Stimulated activated naive CD8-positive, alpha-beta T cell treated with anti-CD3 and anti-CD28 coated beads, Interleukin-15, amount 100 ng/mL, for 72 hours (primary cell): ENCODE measurements at regions not wholly inside any gene's neighbourhood (a gene's known extent, or its start where the extent isn't known, plus 50 kb on each side); places are given as distances from the start of the nearest gene placed in this dataset.

Experiments used
- ATAC-seq: fragments of 150-1000 bp; cut with Tn5 transposase; 2 replicates; pipeline ENCODE4 v1.10.0; 2021; ENCODE audit warnings: mild to moderate bottlenecking, moderate library complexity
- DNase-seq, 2 donors: peaks; one replicate each; pipeline ENCODE4 v3.0.0; 2021 to 2022
- H3K27ac Mint-ChIP-seq, 2 donors: one replicate each; pipeline ENCODE4 v1.8.0; 2022; ENCODE audit warnings: mild to moderate bottlenecking in 2 of 2, mixed read lengths in 2 of 2, moderate library complexity in 2 of 2
- H3K27me3 Mint-ChIP-seq: one replicate; pipeline ENCODE4 v1.8.0; 2022; ENCODE audit warnings: mixed read lengths
- H3K4me1 Mint-ChIP-seq: one replicate; pipeline ENCODE4 v1.8.0; 2022; ENCODE audit warnings: mild to moderate bottlenecking, mixed read lengths
- H3K4me3 Mint-ChIP-seq, 2 donors: one replicate each; pipeline ENCODE4 v1.8.0; 2022; ENCODE audit warnings: mild to moderate bottlenecking in 2 of 2, mixed read lengths in 2 of 2, moderate library complexity in 1 of 2
- H3K9me3 Mint-ChIP-seq, 2 donors: one replicate each; pipeline ENCODE4 v1.8.0; 2022; ENCODE audit warnings: mixed read lengths in 2 of 2

DNA sequence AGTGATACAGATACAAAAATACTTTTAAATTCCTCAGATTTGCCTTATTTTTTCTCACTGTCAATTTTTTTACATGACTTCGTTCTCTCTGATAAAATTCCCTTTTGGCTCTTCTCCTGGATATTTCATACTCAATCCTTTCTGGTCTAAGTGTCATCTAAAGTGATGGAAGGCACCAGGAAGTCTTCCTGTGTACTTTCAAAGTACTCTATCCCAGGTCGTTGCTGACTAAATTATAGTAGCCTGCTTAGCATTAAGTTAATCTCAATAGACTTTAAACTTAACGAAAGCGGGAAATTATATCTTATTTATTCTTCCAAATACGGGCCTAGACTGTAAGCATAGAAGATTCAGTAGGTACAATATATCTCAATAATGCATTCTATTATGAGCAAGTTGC lies 67.8 kb downstream of the CASP12 start:
- ATAC-seq (no peak), DNase-seq (no peak)
- Mint-ChIP-seq H3K9me3 (no peaks in the 10 kb centered on the region), H3K4me1 (no peaks in the 10 kb centered on the region), H3K27me3 (no peaks in the 10 kb centered on the region), H3K27ac (no peak overlapping the region), H3K4me3 (no peak overlapping the region)

DNA sequence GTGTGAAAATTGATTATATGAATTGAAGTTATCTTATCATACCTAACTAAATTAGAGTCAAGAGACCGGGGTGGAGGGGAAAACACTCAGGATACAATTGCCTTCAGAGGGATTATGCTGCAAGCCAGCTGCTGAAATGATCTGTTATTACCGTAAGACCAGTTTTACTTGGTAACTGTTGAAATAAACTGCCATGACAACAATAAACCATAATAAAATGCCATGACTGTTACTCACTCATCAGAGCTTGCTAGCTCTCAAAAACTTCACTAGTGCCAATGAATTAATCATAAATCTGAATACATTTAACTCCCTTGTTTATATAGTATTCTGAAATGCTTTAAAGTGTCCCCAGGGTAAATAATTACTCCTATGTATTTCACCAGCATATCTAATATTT lies 68.2 kb downstream of the CASP12 start:
- no peak overlapping the region for H3K27ac Mint-ChIP-seq
- H3K4me1 Mint-ChIP-seq, result no peaks in the 10 kb centered on the region
- no peaks in the 10 kb centered on the region for H3K9me3 Mint-ChIP-seq
- DNase-seq (no peak), ATAC-seq (no peak)
- no peak overlapping the region for H3K4me3 Mint-ChIP-seq
- no peaks in the 10 kb centered on the region for H3K27me3 Mint-ChIP-seq

DNA sequence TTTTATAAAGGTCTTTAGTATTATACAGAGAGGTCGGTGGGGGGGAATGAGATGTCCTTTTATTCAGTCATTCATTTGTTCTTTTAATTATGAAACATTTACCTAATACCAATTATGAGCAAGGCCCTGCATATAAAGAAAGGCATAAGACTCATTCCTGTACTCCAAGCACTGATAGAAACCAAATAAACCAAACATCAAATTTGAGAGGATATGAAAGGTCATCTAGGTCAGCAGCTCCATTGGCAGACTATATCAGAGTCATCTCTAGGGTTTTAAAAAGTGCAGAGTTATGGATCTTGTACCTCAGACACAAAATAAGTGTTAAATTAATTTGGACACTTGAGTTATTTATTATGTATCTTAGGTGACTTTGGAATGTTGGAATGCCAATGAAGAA lies 71.5 kb downstream of the CASP12 start:
- Mint-ChIP-seq H3K27ac (peak overlapping the region in 1 of 2 donors; percentile 28), H3K9me3 (no peaks in the 10 kb centered on the region), H3K4me1 (no peaks in the 10 kb centered on the region), H3K4me3 (no peak overlapping the region), H3K27me3 (no peaks in the 10 kb centered on the region)
- ATAC-seq, result peak; percentile 53
- DNase-seq, result no peak

DNA sequence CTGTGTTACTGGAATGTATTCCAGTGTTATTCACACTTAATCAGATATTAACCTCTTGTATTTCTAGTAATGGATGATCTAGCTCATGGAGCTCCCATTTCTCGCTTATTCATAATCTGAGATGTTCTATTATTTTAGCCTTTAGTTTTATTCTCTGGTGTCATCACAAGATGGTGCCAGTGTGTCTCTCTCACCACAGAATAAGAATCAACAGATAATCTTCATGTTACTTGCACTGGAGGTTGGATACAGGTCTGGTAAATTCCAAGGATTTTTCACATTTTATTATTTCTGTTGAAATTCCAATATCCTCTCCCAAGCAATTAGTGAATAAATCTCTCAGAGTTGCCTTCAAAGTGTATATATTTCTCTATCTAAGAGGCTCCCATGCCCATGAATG lies 74.6 kb downstream of the CASP12 start:
- H3K4me1 Mint-ChIP-seq, result no peaks in the 10 kb centered on the region
- H3K9me3 Mint-ChIP-seq, result no peaks in the 10 kb centered on the region
- no peak overlapping the region for H3K4me3 Mint-ChIP-seq
- DNase-seq, result no peak
- no peaks in the 10 kb centered on the region for H3K27me3 Mint-ChIP-seq
- H3K27ac Mint-ChIP-seq, result no peak overlapping the region
- no peak for ATAC-seq

DNA sequence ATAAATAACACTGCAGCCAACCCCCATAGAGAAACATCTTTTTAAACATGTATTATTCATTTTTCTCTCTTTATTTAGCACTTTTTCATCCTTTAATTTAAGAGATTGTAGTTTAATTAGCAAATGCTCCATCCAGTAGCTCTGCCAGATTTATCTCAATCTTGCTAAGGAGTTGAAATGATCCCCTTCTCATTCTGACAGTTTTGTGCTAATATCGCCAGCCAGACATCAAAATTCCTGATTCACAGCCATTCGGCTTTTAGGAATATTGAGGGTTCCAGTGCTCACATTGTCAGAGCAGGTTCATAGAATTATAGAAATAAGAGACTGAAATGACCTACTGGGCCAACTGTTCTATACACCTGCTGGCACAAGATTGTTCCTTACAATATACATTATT lies 77.8 kb downstream of the CASP12 start:
- H3K4me1 Mint-ChIP-seq, result no peaks in the 10 kb centered on the region
- no peak overlapping the region for H3K4me3 Mint-ChIP-seq
- no peaks in the 10 kb centered on the region for H3K27me3 Mint-ChIP-seq
- no peak for ATAC-seq
- no peaks in the 10 kb centered on the region for H3K9me3 Mint-ChIP-seq
- no peak for DNase-seq
- H3K27ac Mint-ChIP-seq, result no peak overlapping the region

DNA sequence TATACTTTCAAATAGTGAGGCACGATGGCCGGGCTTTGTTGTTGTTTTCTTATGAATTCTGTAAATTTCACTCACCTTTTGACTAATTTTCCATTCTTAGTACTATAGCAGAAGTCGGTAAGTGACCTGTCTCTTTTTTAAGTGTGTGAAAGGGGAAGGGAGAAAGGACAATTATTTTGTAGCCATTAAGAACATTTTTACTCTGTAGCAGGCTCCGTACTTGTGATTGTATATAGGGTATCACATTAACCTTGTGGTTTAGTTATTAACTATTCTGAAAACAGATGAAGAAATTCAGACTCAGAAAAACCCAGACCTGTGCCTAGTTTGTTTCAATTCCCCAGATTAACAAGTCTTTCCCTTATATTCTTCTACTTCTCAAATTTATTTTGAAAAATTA lies 78.7 kb downstream of the CASP12 start:
- H3K9me3 Mint-ChIP-seq, result no peaks in the 10 kb centered on the region
- DNase-seq, result no peak
- ATAC-seq, result no peak
- no peaks in the 10 kb centered on the region for H3K4me1 Mint-ChIP-seq
- H3K4me3 Mint-ChIP-seq, result no peak overlapping the region
- no peak overlapping the region for H3K27ac Mint-ChIP-seq
- H3K27me3 Mint-ChIP-seq, result no peaks in the 10 kb centered on the region

DNA sequence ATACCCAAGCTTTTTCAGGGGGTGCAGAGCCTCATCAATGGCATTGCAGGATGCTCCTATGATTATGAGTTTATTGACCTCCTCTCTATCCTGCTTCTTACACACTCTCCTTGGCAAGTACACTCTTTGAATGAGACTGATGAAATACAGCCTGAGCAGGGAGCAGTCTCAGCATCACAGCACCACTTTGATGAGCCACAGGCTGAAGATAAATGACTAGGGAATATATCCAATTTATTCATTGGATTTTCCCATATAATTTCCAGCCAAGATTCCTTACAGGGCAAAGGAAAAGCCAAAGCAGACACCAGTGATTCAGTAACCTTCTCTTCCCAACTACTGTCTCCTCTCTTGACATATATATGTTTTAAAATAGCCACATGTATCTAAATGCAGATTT lies 79.2 kb downstream of the CASP12 start:
- no peaks in the 10 kb centered on the region for H3K9me3 Mint-ChIP-seq
- no peak for ATAC-seq
- no peaks in the 10 kb centered on the region for H3K27me3 Mint-ChIP-seq
- DNase-seq, result no peak
- H3K27ac Mint-ChIP-seq, result peak overlapping the region in 1 of 2 donors; percentile 64
- H3K4me1 Mint-ChIP-seq, result no peaks in the 10 kb centered on the region
- no peak overlapping the region for H3K4me3 Mint-ChIP-seq

DNA sequence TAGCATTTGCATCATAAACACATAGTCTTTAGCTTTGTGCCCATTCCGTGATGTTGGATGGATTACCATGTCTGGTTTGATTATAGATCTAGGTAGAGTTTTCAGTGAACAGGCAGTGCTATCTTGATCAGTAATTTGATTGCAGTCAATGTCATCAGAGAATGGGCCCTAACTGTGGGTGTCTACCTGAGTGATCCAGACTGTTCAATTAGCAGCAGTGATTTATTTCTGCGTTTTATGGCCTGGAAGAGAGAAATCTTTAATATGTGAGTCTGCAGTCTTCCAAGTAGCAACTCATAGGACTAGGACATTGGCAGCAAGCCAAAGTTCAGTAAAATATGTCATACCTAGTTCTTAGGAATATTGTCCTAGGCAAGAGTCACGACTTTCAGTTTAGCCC lies 80.3 kb downstream of the CASP12 start:
- DNase-seq (no peak), ATAC-seq (no peak)
- Mint-ChIP-seq H3K27me3 (no peaks in the 10 kb centered on the region), H3K4me1 (no peaks in the 10 kb centered on the region), H3K9me3 (peaks cover 0 to 5% of the 10 kb centered on the region in 2 donors), H3K27ac (no peak overlapping the region), H3K4me3 (no peak overlapping the region)

DNA sequence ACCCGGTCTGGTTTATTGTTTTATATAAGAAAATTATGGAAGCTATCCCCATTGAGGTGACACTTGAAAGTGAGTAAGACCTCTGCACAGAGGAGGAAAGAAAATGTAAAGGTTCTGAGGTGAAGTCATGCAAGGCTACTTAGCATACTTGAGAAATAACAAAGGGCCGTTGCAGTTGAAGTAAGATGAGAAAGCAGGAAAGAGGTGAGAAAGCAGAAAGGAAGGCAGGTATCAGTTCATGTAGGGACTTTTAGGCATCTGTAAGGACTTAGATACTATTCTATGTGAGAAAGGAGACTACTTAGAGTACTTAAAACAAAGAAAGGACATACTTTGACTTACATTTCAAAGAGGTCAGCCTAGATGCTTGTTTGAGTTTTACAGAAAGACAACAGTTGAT lies 84.7 kb downstream of the CASP12 start:
- Mint-ChIP-seq H3K4me3 (no peak overlapping the region), H3K27me3 (no peaks in the 10 kb centered on the region), H3K9me3 (peaks cover 0 to 5% of the 10 kb centered on the region in 2 donors), H3K27ac (peak overlapping the region in 1 of 2 donors; percentile 83), H3K4me1 (no peaks in the 10 kb centered on the region)
- DNase-seq (no peak), ATAC-seq (no peak)

DNA sequence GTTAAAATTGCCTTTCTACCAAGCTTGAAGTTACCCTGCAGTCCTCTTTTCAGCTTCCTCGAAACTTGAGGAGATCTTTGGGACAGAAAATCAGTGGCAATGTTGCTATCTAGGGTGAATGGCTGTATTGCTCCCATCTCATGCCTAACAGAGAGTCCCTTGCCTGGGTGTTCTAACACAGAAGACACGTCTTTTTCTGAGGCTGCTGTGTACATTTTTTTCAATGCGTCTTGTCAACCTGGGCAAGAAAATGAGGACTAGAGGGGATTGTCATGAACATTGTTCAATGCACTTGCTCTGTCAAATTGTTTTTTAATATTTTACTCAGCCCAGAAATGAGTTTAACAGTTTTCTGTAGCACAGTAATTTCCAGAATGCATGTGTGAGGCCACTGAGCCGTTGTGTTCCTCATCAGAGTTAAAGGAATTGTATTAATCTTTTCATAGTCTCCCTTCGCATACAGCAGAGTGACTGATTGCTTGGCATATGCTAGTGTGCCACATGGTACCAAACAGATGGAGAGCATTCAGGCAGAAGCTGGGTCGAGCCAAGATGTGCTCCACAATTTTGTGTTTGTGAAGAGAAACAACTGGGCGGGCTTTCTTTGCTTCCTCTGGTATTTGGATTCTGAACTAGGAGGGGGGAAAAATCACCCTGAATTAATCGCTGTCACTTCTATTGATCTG lies 86.0 kb downstream of the CASP12 start:
- DNase-seq (no peak), ATAC-seq (no peak)
- Mint-ChIP-seq H3K4me1 (no peaks in the 10 kb centered on the region), H3K4me3 (no peak overlapping the region), H3K9me3 (peaks cover 0 to 5% of the 10 kb centered on the region in 2 donors), H3K27me3 (no peaks in the 10 kb centered on the region), H3K27ac (no peak overlapping the region)

DNA sequence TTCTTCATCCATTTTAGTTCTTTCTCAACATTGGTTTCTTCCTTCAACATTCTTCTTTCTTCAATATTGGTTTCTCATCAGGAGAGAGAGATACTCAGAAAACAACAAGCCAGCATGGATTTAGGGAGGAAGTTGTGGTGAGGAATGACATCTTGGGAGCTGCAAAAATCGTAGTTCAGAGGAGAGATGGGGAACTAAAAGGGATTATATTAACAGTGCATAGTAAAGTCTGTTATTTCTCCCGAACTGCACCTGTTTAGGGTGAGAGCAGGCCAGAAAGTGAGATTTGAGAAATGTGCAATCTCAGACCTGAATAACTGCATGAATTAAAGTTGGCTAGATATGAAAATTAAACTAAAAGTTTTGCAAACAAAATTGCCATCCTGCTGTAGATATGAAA lies 94.5 kb downstream of the CASP12 start:
- Mint-ChIP-seq H3K27ac (no peak overlapping the region), H3K4me3 (no peak overlapping the region), H3K4me1 (peaks cover 20% of the 10 kb centered on the region), H3K9me3 (no peaks in the 10 kb centered on the region), H3K27me3 (no peaks in the 10 kb centered on the region)
- no peak for DNase-seq
- no peak for ATAC-seq

DNA sequence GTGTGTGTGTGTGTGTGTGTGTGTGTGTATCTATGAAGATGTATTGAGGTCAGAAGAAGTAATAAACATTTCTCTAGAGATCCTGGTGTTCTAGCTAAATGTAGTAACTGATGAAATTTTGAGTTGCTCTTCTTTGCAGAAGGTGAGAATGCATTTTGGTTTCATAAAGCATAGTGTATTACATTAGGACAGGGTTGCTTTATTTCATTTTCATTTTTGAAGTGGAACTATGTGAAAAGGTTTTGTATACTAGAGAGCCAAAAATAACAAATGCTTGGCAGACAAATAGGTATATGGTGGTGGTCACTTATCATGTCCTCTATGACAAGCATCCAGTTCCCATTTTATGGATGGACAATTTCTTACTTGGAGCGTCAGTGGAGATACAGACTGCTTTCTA lies 99.0 kb downstream of the CASP12 start:
- peak overlapping the region; percentile 69 to 81 for H3K4me3 Mint-ChIP-seq
- peak overlapping the region; percentile 54 to 78 for H3K27ac Mint-ChIP-seq
- H3K4me1 Mint-ChIP-seq, result peaks cover 36% of the 10 kb centered on the region
- no peaks in the 10 kb centered on the region for H3K27me3 Mint-ChIP-seq
- ATAC-seq, result peak; percentile 61
- no peak for DNase-seq
- H3K9me3 Mint-ChIP-seq, result peaks cover 0 to 14% of the 10 kb centered on the region in 2 donors

DNA sequence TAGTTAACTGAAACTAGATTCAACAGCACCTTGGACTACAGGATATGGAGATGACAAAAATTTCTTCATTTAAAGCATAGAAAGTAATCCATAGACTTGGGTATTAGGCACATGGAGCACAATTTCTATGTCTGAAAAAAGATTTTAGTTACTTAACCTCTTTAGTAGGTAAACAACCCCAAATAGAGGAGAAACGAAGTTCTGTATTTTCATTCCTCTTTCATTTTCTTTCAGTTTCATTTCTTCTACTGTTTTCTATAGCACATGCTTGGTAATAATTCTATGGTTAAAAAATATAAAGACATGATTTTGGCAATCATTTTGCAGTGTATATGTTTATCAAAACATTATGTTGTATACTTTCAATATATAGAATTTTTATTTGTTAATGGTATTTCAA lies 99.5 kb downstream of the CASP12 start:
- Mint-ChIP-seq H3K27me3 (no peaks in the 10 kb centered on the region), H3K9me3 (peaks cover 0 to 14% of the 10 kb centered on the region in 2 donors), H3K27ac (peak overlapping the region; percentile 93 to 95), H3K4me3 (peak overlapping the region; percentile 69 to 81), H3K4me1 (peaks cover 36% of the 10 kb centered on the region)
- no peak for DNase-seq
- ATAC-seq, result no peak

DNA sequence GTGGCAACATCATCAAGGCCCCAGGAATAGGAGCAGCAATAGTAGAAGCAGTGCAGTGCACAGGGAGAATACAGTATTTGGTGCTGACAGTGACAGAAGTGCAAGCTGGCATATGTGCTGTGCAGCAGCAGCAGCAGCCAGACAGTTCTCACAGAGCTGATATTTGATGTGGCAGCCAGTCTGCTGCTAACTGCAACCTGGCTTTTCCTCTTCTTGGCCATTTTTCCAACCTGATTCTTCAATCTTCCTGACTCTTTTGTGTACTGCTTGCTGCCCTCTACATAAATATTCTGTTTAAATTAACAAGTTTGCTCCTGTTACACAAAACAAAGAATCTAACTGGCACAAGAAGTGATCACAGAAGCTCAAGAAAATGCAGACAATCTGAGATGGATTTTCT lies 102.0 kb downstream of the CASP12 start:
- ATAC-seq (no peak), DNase-seq (no peak)
- Mint-ChIP-seq H3K9me3 (peaks cover 0 to 14% of the 10 kb centered on the region in 2 donors), H3K4me1 (peaks cover 36% of the 10 kb centered on the region), H3K4me3 (no peak overlapping the region), H3K27ac (no peak overlapping the region), H3K27me3 (no peaks in the 10 kb centered on the region)

DNA sequence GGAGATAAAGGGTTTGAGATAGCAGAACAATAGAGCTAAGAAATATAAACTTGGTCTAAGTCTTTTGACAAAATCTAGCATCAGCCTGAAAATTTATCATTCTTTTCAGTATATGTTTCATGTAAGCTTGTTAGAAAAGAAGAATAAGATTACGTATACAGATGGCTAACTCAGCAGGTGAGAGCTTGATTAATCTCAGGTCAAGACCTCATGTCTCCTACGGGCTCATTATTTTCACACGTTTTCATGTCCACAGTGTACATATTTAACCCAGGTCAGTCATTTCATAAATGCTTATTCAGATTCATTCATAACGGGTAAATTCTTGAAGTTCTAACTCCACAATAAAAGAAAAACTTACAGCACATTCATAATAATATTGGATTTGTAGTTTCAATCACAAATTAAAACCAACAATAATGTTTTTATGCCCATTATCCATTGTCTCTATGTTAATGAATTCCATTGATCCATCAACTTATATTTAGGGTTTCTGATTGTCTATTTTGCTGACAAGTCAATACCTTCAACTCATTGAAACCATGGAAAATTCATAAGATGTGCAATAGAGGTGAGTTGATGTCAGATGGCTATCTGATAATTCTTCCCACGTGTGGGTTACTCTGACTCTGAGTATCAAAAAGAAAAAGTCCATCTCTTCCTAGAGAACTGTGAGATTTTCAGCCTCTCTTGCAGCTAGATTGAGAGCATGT lies 102.6 kb downstream of the CASP12 start:
- Mint-ChIP-seq H3K9me3 (peaks cover 0 to 14% of the 10 kb centered on the region in 2 donors), H3K27me3 (no peaks in the 10 kb centered on the region), H3K4me3 (no peak overlapping the region), H3K4me1 (peaks cover 32% of the 10 kb centered on the region), H3K27ac (peak overlapping the region in 1 of 2 donors; percentile 71)
- no peak for ATAC-seq
- no peak for DNase-seq

DNA sequence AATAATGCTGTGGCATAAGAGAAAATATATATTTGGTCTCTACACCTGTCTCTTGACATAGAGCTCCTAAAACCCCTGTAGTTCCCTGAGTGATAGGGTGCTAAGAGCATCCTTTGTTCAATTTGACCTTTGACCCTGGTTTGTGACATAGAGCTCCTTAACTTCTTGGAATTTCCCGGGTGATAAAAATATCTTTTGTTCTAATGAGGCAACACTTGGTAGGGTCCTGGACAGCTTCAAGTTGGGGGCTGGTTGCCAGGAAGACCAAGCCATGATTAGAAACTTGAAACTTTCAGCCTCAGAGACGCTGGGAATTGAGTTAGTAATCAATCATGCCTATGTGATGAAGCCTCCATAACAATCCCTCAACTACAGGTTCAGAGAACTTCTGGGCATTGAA lies 105.4 kb downstream of the CASP12 start:
- no peak for ATAC-seq
- H3K4me1 Mint-ChIP-seq, result peaks cover 7% of the 10 kb centered on the region
- no peak for DNase-seq
- H3K9me3 Mint-ChIP-seq, result peaks cover 0 to 14% of the 10 kb centered on the region in 2 donors
- H3K4me3 Mint-ChIP-seq, result no peak overlapping the region
- no peak overlapping the region for H3K27ac Mint-ChIP-seq
- H3K27me3 Mint-ChIP-seq, result no peaks in the 10 kb centered on the region
